ENCODE measurements at regions not wholly inside any gene's neighbourhood (a gene's known extent, or its start where the extent isn't known, plus 50 kb on each side); places are given as distances from the start of the nearest gene placed in this dataset.

DNA sequence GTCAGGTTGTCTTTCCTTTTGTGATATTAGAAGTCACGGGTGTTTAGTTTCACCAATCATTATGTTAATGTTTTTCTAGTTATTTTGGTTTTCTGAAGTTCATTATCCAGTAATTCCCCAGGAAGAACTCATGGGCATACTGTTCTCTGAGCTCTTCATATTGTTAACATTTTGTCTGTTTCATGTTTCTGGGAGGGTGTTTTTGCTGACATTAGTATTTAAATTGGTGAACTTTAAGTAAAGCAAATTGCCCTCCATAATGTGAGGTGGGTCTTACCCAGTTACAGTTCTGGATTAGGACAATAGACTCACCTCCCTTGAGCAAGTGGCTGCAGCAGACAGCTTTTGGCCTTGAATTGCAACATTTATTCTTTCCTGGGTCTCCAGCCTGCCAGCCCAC lies 163.4 kb downstream of the GPAT3 start:
- no peak for DNase-seq

- no peak for DNase-seq
Measured at GRCh38 chr4:83692028-83692427, 156.1 kb downstream of the GPAT3 start.

DNA sequence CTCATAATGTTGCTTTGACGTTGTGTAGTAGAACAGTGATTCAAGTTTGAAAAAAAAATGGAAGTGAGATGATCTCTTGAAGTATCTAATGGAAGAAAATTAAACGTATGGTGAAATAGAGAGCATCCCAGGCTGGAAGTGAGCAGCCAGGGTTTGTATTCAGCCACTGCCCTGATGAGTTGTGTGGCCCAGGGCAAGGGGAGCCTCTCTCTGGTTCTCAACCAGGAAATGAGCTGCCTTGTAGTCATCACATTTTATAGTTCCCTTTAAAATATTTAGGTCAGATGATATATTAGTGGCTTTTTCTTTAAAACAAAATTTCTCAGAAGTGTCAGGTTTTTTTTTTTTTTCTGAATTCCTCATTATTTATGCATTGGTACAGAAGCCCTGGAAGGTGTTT lies 150.3 kb downstream of the GPAT3 start:
- no peak for DNase-seq

- DNase-seq: no peak
Measured at GRCh38 chr4:83679692-83680091, 143.8 kb downstream of the GPAT3 start.

- no peak for DNase-seq
Measured at GRCh38 chr4:83679254-83679653, 143.3 kb downstream of the GPAT3 start.

DNA sequence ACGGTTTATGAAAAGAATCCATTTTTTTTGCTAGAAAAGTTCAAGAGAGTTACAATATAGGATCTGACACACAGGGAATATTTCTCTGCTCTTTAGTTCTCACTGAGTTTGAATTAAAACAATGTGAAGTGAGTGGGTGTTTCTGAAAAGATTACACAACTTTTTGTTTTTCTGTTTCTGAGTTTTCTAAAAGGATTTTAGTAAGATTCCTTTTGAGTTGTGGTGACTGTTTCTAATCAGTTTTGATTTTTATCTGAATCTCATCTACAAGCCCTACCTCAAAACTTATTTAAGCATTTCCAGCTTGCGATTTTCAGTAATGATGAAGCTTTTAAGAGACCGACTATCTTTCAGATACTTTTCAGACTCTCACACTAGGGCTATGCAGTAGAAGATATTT lies 141.7 kb downstream of the GPAT3 start:
- DNase-seq: no peak

DNA sequence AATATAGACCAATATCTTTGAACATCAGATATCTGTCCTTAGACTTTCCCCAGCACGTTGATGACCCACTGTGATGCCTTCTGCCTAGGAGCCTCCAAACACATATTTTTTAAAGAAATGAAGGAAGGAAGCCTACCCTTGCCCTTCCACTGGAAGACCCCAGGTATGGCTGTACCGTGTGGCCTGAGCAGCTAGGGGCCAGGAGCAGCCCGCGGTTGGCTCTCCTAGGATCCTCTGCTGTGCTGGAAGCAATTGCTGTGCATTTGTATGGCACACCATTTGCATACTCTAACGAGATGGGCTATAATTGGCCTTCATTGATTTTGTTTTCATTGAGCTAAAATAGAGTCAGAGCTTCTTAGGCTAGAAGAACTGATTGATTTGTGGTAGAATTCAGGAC lies 128.8 kb downstream of the GPAT3 start:
- DNase-seq: no peak

DNA sequence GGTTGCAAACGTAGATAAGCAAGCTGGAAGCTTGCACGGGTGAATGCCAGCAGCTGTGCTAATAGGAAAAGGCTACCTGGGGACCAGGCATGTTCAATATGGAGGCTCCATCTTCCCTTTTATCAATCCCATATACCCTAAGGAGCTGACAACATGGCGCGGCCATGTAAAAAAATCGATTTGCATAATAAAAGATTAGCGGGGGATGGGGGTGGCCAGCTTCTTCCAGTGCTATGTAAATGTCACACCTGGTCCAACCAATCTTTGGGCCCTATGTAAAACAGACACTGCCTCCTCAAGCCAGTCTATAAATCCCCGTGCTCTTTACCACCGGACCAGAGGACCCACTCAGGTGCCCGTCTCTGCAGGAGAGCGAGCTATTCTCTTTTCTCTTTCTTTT lies 128.2 kb downstream of the GPAT3 start:
- DNase-seq: no peak

DNA sequence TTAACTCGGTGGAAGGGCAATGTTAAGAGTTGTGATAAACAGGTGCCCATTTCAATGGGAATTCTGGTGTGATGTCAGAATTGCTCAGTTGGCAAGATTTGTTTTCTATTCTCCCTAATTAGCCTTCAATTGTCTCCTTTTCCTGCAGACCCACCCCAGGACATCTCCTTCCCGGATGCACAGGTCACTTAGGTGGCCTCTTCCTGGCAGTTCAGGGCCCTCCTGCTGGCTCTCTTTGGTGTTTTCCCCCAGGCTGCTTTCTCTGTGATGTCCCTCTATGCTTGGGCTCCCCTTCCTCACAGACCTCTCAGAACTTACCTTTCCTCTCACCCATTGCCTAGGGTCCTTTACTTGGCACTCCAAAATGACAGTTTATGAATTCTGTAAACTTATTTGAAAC lies 126.3 kb downstream of the GPAT3 start:
- DNase-seq: no peak

DNA sequence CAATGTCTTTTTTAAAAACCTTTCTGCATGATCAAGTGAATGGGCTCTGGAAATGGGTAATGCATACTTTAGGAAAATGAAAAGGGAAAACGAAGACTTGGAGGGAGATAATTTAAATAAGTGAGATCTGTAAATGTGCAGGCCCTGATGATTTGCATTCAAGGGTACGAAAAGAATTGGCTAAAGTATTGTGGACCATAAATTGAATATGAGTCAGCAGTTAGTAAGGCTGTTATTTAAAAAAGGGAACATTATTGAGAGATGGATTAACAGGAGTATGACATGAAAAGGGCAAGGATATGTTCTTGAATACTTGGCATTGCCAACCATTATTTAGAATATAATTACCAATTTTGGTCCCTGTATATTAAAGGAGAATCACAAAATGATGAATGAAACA lies 125.5 kb downstream of the GPAT3 start:
- DNase-seq: no peak

GRCh38 chr4:83660578-83660977 lies 124.7 kb downstream of the GPAT3 start:
- DNase-seq: no peak

DNA sequence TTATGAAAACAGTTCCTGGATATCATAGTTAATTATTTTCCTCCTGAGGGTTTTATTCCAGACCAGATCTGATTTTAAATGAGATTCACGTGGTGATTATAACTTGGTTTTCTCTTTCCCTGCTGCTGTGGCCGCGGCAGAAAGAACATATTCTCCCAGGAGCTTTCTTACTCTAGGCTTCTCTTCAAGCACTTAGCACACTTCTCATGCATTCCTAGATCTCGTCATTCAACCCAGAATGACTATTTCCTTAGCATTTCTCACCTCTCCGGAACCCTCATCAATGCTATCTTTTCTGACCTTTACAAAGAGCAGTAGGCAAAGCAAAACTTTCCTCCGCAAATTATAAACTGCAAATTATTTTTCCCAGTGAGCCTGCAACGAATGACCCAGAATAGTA lies 122.9 kb downstream of the GPAT3 start:
- no peak for DNase-seq

DNA sequence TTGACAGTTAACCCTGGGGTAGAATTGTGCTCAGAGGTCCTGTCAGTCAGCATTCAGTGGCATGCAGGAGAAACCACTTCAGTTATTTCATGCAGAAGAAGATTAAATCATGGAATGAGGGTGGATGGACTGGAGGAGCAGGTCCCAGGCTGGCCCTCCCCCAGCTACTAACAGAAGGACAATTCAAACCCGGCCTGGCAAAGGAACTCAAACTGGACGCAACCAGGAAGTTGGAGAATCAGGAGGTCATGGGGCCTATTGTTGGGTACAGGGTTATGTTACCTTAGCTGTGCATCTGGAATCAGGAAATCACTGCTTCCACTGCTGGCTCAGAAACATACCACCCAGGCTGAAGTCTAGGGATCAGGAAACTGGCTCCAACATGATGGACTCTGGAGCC lies 121.4 kb downstream of the GPAT3 start:
- no peak for DNase-seq
